GM12875 (cell line): ENCODE measurements at regions not wholly inside any gene's neighbourhood (a gene's known extent, or its start where the extent isn't known, plus 50 kb on each side); places are given as distances from the start of the nearest gene placed in this dataset.

ENCODE experiments used
- H3K4me3 ChIP-seq: one replicate; pipeline ENCODE4 v1.5.1; 2011; ENCODE audit warnings: low read depth, low read length, control low read depth
- TF ChIP-seq, protein P1 (sequence below): IDR thresholded peaks from 2 replicates; pipeline ENCODE4 v1.5.1; 2011; ENCODE audit warnings: low read depth, mild to moderate bottlenecking, control low read depth, inconsistent platforms, low read length, moderate library complexity, borderline replicate concordance; ENCODE audit not compliant: insufficient read depth

DNA sequence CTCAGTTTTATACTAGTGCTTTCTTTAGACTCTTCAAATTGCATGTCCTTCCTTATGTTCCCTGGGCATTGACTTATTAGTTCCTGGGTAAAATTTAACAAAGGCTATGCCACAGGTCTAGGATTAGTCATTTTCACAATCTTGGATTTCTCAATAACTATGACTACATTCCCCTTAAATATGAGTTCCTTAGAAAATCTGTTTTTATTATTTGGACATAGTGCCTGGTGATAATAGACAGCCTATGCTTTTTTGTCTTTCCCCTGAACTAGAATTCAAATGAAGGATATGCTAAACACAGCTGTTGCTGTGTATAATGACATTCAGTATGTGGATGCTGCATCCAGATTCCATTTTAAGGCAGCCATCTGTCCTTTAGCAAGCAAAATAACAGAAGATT, 1252.8 kb upstream of the GJE1 start:
- TF ChIP-seq, protein P1, sequence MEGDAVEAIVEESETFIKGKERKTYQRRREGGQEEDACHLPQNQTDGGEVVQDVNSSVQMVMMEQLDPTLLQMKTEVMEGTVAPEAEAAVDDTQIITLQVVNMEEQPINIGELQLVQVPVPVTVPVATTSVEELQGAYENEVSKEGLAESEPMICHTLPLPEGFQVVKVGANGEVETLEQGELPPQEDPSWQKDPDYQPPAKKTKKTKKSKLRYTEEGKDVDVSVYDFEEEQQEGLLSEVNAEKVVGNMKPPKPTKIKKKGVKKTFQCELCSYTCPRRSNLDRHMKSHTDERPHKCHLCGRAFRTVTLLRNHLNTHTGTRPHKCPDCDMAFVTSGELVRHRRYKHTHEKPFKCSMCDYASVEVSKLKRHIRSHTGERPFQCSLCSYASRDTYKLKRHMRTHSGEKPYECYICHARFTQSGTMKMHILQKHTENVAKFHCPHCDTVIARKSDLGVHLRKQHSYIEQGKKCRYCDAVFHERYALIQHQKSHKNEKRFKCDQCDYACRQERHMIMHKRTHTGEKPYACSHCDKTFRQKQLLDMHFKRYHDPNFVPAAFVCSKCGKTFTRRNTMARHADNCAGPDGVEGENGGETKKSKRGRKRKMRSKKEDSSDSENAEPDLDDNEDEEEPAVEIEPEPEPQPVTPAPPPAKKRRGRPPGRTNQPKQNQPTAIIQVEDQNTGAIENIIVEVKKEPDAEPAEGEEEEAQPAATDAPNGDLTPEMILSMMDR, result no peak

GRCh38 chr6:140874066-140874465, 1258.7 kb upstream of the GJE1 start:
- H3K4me3 ChIP-seq, result no peak overlapping the region
- TF ChIP-seq, protein P1, result no peak

More for the DNA sequence above, 1252.8 kb upstream of the GJE1 start:
- no peak overlapping the region for H3K4me3 ChIP-seq

DNA sequence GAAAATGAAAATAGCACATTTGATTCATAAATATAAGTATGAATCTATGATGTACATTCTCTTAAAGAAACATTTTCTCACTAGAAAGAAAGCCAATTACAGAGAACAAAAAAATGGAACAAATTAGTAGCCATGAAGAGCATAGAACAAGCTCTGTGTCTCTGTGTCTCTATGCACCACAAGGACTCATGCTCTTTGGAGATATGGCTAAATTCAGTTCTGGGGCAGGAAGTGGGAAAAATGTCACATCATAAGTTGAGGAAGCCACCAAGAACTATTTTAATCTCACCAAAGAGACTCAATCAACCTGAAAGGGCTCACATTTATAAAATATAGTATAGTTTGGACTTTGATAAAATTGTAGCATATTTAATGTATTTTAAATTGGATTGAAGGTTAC, 1259.8 kb upstream of the GJE1 start:
- H3K4me3 ChIP-seq, result no peak overlapping the region
- TF ChIP-seq, protein P1, result no peak

- H3K4me3 ChIP-seq, result no peak overlapping the region
- TF ChIP-seq, protein P1, result no peak
These were observed 1260.8 kb upstream of the GJE1 start for GRCh38 chr6:140871911-140872310.

DNA sequence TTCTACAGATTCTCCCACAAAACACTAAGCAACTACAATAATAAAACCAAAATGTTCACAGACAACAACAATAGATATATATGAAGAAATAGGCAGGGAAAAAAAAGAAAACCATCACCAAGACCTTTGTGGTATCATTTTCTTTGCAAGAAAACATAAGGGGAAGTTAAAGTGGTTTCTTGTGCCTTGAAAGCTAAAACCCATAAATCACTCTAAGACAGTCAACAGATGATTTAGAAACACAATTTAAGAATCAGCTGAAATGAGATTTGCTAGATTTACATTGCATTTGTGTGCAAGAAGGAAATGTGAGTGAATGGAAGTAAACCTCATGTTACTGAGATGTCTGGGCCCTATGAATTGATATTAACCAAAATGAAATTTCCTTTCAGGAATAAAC, 1265.4 kb upstream of the GJE1 start:
- TF ChIP-seq, protein P1, result no peak

DNA sequence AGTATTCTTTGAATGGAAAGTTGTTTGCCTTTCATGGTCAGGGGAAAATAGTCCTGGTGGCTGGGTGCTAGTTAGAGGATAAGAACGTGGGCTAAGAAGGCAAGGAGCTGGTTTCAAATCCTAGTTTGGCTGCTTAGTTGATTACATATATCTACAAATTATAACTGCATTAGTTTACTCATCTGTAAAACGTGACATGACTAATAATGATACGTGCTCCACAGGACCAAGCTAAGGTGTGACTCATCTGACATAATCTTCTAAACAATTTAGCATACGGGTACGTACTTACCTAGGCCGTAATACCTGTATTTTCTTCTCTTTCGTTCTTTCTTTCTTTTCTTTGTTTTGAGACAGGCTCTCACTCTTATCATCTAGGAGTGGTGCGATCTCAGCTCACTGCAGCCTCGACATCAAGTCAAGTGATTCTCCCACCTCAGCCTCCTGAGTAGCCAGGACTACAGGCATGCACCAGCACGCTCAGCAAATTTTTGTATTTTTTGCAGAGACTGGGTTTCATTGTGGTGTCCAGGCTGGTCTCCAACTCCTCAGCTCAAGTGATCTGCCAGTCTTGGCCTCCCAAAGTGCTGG, 1274.2 kb upstream of the GJE1 start:
- H3K4me3 ChIP-seq, result no peak overlapping the region

More for the DNA sequence above, 1265.4 kb upstream of the GJE1 start:
- H3K4me3 ChIP-seq, result no peak overlapping the region

GRCh38 chr6:140857739-140858380, 1274.9 kb upstream of the GJE1 start:
- H3K4me3 ChIP-seq, result no peak overlapping the region
- TF ChIP-seq, protein P1, result no peak

More for the DNA sequence above, 1274.2 kb upstream of the GJE1 start:
- TF ChIP-seq, protein P1, result no peak
